NOMO-1 treated with DMSO at 0.1 percent for 48 hours (cell line): ENCODE measurements at regions not wholly inside any gene's neighbourhood (a gene's known extent, or its start where the extent isn't known, plus 50 kb on each side); places are given as distances from the start of the nearest gene placed in this dataset.

Experiments
- DNase-seq: peaks from one replicate; lab custom pipeline; 2025; ENCODE audit not compliant: unreplicated experiment; lab: John Stamatoyannopoulos, UW

- no peak for DNase-seq
Observed at GRCh38 chr4:186930024-186930423, 206.4 kb upstream of the FAT1 start.

DNA sequence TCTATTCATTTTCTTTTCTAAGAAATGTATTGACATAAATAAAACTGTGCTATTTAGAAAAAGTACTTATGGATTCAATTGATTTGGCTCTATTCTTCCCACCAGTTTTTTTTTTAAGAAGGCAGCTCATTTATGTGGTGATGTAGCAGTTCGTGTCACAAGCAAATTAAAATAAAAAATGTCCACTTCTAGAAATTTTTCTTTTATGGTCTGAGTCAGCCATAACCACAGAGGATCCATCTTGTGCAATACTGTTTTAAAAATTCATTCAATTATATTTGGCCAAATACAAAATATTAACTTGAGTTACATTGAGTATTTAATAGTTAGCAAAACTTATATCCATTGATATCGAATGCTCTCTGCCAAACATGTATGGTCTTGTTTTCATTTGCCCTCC is 207.9 kb upstream of the FAT1 start:
- peak; percentile 59 for DNase-seq

GRCh38 chr4:186932196-186932595 is 208.5 kb upstream of the FAT1 start:
- no peak for DNase-seq

GRCh38 chr4:186932631-186933187 is 209.1 kb upstream of the FAT1 start:
- peak; percentile 85 for DNase-seq

- no peak for DNase-seq
Observed at GRCh38 chr4:186934244-186934643, 210.6 kb upstream of the FAT1 start.

- DNase-seq = no peak
Observed at GRCh38 chr4:186934841-186935443, 211.3 kb upstream of the FAT1 start.

GRCh38 chr4:186935901-186936300 is 212.2 kb upstream of the FAT1 start:
- no peak for DNase-seq

- DNase-seq = peak; percentile 74
Observed at GRCh38 chr4:186936496-186937375, 213.1 kb upstream of the FAT1 start.

GRCh38 chr4:186939226-186939625 is 215.6 kb upstream of the FAT1 start:
- peak; percentile 67 for DNase-seq

- DNase-seq = peak; percentile 89
Observed at GRCh38 chr4:186939766-186940165, 216.1 kb upstream of the FAT1 start.

GRCh38 chr4:186940476-186940875 is 216.8 kb upstream of the FAT1 start:
- DNase-seq = no peak

- no peak for DNase-seq
Observed at GRCh38 chr4:186942758-186943377, 219.2 kb upstream of the FAT1 start.

DNA sequence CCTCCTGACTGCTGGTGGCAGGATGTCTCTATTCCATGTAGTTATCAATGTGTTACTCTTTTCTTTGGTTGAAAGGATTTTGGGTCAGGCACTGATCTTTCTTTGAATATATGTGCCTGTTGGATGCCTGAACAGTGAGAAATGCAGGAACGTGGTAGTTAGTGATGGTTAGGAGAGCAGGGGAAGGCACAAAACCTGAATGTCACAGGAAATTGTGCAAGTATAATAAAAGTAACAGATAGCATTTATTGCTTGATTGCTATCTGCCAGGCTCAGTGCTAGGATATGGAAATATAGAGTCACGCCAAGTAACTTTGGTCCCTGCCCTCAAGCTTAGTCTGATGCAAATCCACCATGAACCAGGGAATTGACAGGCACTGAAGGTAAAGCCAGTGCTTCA is 219.8 kb upstream of the FAT1 start:
- no peak for DNase-seq

DNA sequence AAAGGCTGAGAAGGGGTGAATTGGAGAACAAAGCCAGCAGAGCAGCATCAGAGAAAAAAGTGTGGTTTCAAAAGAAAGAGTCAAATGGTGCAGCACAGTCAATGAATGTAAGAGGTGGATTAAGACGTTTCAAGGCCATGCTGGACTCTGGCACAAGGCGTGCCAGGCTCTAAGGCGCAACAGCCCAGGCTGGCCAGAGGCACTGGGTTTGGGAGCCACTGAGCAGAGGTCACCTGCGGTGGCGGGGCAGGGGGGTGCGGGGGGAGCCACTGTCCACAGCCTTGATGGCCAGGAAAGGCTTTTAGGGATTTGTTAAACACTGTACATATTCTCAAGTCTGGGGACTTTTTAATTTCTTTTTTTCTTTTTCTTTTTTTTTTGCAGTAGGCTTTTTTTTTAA is 222.5 kb upstream of the FAT1 start:
- no peak for DNase-seq

GRCh38 chr4:186946682-186947294 is 223.1 kb upstream of the FAT1 start:
- DNase-seq = no peak

GRCh38 chr4:186948361-186949242 is 224.9 kb upstream of the FAT1 start:
- DNase-seq = no peak

DNA sequence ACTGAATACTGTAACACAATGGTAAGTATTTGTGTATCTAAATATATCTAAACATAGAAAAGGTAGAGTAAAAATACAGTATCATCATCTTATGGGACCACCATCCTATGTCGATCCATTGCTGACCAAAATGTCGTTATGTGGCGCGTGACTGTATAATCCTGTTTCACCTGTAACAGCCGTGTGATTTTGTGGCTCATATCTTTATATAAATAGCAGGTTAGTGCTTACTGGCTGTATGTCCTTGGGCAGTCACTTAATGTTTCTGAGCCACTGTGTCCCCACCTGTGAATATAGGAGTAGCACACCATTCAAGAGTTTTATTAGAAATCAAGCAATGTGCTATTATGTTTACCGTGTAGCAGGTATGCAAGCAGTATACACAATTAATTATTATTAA is 226.2 kb upstream of the FAT1 start:
- DNase-seq = no peak

DNA sequence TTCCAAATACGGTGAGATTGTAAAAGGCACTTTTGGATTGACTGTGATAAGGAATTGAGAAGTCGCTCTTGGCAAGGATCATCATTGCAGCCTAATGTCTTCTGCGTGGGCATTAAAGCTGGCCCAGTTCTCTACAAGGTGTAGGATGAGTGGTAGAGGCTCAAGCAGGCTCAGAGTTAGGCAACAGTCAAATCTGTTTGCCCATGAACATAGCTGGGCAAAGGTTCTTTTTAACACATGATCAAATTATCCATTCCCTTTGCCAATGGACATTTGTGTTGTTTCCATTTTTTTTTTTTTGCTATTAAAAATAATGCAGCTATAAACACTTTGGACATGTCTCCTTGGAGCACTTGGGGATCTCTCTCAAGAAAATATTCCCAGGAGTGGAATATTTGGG is 229.1 kb upstream of the FAT1 start:
- no peak for DNase-seq

- peak; percentile 62 for DNase-seq
Observed at GRCh38 chr4:186953599-186954260, 230.1 kb upstream of the FAT1 start.

- no peak for DNase-seq
Observed at GRCh38 chr4:186954509-186954908, 230.9 kb upstream of the FAT1 start.
